ENCODE measurements at regions not wholly inside any gene's neighbourhood (a gene's known extent, or its start where the extent isn't known, plus 50 kb on each side); places are given as distances from the start of the nearest gene placed in this dataset.

GRCh38 chr1:198068285-198068684, 88.5 kb upstream of the NEK7 start:
- TF ChIP-seq CTCF (IDR thresholded peaks at IDR 0.05; ENCODE audit: borderline replicate concordance, extremely low read depth, low read length, poor library complexity, severe bottlenecking): no peak
- TF ChIP-seq EZH2 (IDR thresholded peaks at IDR 0.05; ENCODE audit: borderline replicate concordance, low read depth, low read length, severe bottlenecking): no peak

All from DND-41 (cell line).